GM23338 (cell line): ENCODE measurements at regions not wholly inside any gene's neighbourhood (a gene's known extent, or its start where the extent isn't known, plus 50 kb on each side); places are given as distances from the start of the nearest gene placed in this dataset.

Source experiments
- ATAC-seq: fragments of 200-7000 bp; cut with Tn5 transposase; 3 replicates; pipeline ENCODE4 v1.9.1; 2020
- DNase-seq: peaks from one replicate; pipeline ENCODE4 v3.0.0-alpha.2; 2015; ENCODE audit warnings: low spot score
- H2AFZ ChIP-seq: fragments of 200-600 bp; sonication (generic); 2 replicates; pipeline ENCODE4 v1.8.0; 2016; ENCODE audit warnings: antibody characterized with exemption, mild to moderate bottlenecking, moderate library complexity
- H3F3A ChIP-seq: fragments of 200-600 bp; sonication (generic); replicated peaks from 2 replicates; pipeline ENCODE4 v1.8.0; 2017; ENCODE audit warnings: antibody characterized with exemption, mixed run types, low read depth
- H3K27ac ChIP-seq: fragments of 200-600 bp; sonication (generic); 2 replicates; pipeline ENCODE4 v1.6.1; 2016; ENCODE audit warnings: low read depth
- H3K27me3 ChIP-seq: fragments of 200-600 bp; sonication (generic); 2 replicates; pipeline ENCODE4 v1.8.0; 2016; ENCODE audit warnings: mild to moderate bottlenecking, mixed run types, moderate library complexity; ENCODE audit not compliant: insufficient read depth
- H3K36me3 ChIP-seq: fragments of 200-600 bp; sonication (generic); 2 replicates; pipeline ENCODE4 v1.8.0; 2016; ENCODE audit warnings: mild to moderate bottlenecking; ENCODE audit not compliant: insufficient read depth
- H3K4me1 ChIP-seq: fragments of 200-600 bp; sonication (generic); 2 replicates; pipeline ENCODE4 v1.8.0; 2016; ENCODE audit warnings: mild to moderate bottlenecking, moderate library complexity; ENCODE audit not compliant: insufficient read depth
- H3K4me2 ChIP-seq: fragments of 200-600 bp; sonication (generic); 2 replicates; pipeline ENCODE4 v1.7.1; 2017; ENCODE audit warnings: mixed run types
- H3K4me3 ChIP-seq: fragments of 200-600 bp; sonication (generic); 2 replicates; pipeline ENCODE4 v1.6.1; 2016; ENCODE audit warnings: mixed run types
- H3K79me2 ChIP-seq: fragments of 200-600 bp; sonication (generic); replicated peaks from 2 replicates; pipeline ENCODE4 v1.8.0; 2017; ENCODE audit warnings: mild to moderate bottlenecking; ENCODE audit not compliant: insufficient read depth
- H3K9me2 ChIP-seq: fragments of 200-600 bp; sonication (generic); 2 replicates; pipeline ENCODE4 v1.8.0; 2017; ENCODE audit not compliant: insufficient read depth
- H4K20me1 ChIP-seq: fragments of 200-600 bp; sonication (generic); replicated peaks from 2 replicates; pipeline ENCODE4 v1.8.0; 2017; ENCODE audit warnings: mild to moderate bottlenecking; ENCODE audit not compliant: insufficient read depth
- H3K27ac Mint-ChIP-seq: 2 replicates; pipeline ENCODE4 v1.8.0; 2020; ENCODE audit warnings: inconsistent platforms, mild to moderate bottlenecking, moderate library complexity, mixed read lengths
- H3K27me3 Mint-ChIP-seq: 3 replicates; pipeline ENCODE4 v1.8.0; 2022; ENCODE audit warnings: low read depth, mild to moderate bottlenecking, moderate library complexity, mixed read lengths, inconsistent platforms; ENCODE audit not compliant: insufficient read depth, poor library complexity
- H3K36me3 Mint-ChIP-seq: 3 replicates; pipeline ENCODE4 v1.8.0; 2021; ENCODE audit warnings: low read depth, mild to moderate bottlenecking, inconsistent platforms, moderate library complexity, mixed read lengths
- H3K4me1 Mint-ChIP-seq: 3 replicates; pipeline ENCODE4 v1.8.0; 2020; ENCODE audit warnings: mild to moderate bottlenecking, inconsistent platforms, mixed read lengths
- H3K4me3 Mint-ChIP-seq: 3 replicates; pipeline ENCODE4 v1.8.0; 2021; ENCODE audit warnings: moderate library complexity, mild to moderate bottlenecking, inconsistent platforms, mixed read lengths
- H3K9me3 Mint-ChIP-seq: 3 replicates; pipeline ENCODE4 v1.8.0; 2020; ENCODE audit warnings: moderate library complexity, mild to moderate bottlenecking, inconsistent platforms, mixed read lengths
- CREB1 ChIP-seq: fragments of 250-450 bp; sonication (Bioruptor Pico); IDR thresholded peaks from 2 replicates; pipeline ENCODE4 v1.5.0; 2020; ENCODE audit warnings: low read depth, mild to moderate bottlenecking, moderate library complexity
- EZH2 ChIP-seq: fragments of 200-600 bp; sonication (generic); IDR thresholded peaks from one replicate; pipeline ENCODE4 v1.8.0; 2017; ENCODE audit warnings: antibody characterized with exemption, mild to moderate bottlenecking, low read depth; ENCODE audit not compliant: unreplicated experiment
- EZH2phosphoT487 ChIP-seq: fragments of 200-600 bp; sonication (generic); IDR thresholded peaks from one replicate; pipeline ENCODE4 v1.8.1; 2018; ENCODE audit warnings: antibody characterized with exemption; ENCODE audit not compliant: unreplicated experiment
- JUNB ChIP-seq: IDR thresholded peaks from one replicate; pipeline ENCODE4 v1.6.1; 2016; ENCODE audit warnings: antibody characterized with exemption; ENCODE audit not compliant: unreplicated experiment
- NANOG ChIP-seq: IDR thresholded peaks from 2 replicates; pipeline ENCODE4 v1.6.1; 2016; ENCODE audit warnings: antibody characterized with exemption, borderline replicate concordance
- POLR2AphosphoS5 ChIP-seq: IDR thresholded peaks from 2 replicates; pipeline ENCODE4 v1.6.1; 2016; ENCODE audit warnings: antibody characterized with exemption, low read depth
- STAT1 ChIP-seq: IDR thresholded peaks from one replicate; pipeline ENCODE4 v1.6.1; 2016; ENCODE audit warnings: antibody characterized with exemption; ENCODE audit not compliant: unreplicated experiment
- ZNF114 ChIP-seq: fragments of 250-450 bp; sonication (Bioruptor Pico); IDR thresholded peaks from 2 replicates; pipeline ENCODE4 v1.5.0; 2020; ENCODE audit warnings: mild to moderate bottlenecking, moderate library complexity
- ZNF331 ChIP-seq: fragments of 250-450 bp; sonication (Bioruptor Pico); IDR thresholded peaks from 2 replicates; pipeline ENCODE4 v1.5.0; 2020; ENCODE audit warnings: low read depth, mild to moderate bottlenecking, moderate library complexity
- TF ChIP-seq, protein P1 (sequence below): IDR thresholded peaks from one replicate; pipeline ENCODE4 v1.6.1; 2018; ENCODE audit warnings: antibody characterized with exemption; ENCODE audit not compliant: unreplicated experiment
- TF ChIP-seq, protein P2 (sequence below): fragments of 250-450 bp; sonication (Bioruptor Pico); IDR thresholded peaks from 2 replicates; pipeline ENCODE4 v1.5.0; 2020; ENCODE audit warnings: mild to moderate bottlenecking, moderate library complexity
- TF ChIP-seq, protein P3 (sequence below), 2 experiments: fragments of 200-600 bp in 1 of 2; sonication (generic) in 1 of 2; conservative IDR thresholded peaks; 2 replicates each; pipeline versions ENCODE4 v1.5.1 to v1.6.1; 2016 to 2017; ENCODE audit warnings: antibody characterized with exemption in 2 of 2, low read depth in 2 of 2, mild to moderate bottlenecking in 2 of 2, moderate library complexity in 1 of 2
- TF ChIP-seq, protein P4 (sequence below): IDR thresholded peaks from 2 replicates; pipeline ENCODE4 v1.6.1; 2016; ENCODE audit warnings: antibody characterized with exemption

DNA sequence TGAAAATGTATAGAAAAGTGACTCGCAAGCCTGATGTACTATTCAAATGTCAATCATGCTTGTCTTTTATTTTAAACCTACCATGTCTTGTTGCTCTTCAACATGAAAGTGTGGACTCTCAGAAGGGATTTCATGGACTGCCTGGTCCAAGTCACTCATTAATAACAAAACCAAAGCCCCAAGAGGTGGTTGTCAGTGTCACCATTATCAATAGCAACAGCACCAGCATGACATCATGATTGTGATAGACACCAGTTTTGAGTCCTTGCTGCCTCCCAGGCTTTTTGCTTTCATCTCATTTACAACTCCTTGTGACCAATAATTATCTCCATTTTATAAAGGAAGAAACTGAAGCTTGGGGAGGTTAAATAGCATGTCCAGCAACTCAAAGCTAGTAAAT, 112.0 kb upstream of the TMPO start:
- H3K4me3 Mint-ChIP-seq = no peak overlapping the region
- H3K9me2 ChIP-seq = peaks cover 28% of the 10 kb centered on the region
- no peaks in the 10 kb centered on the region for H3K79me2 ChIP-seq
- H3K27me3 ChIP-seq = no peaks in the 10 kb centered on the region
- H4K20me1 ChIP-seq = no peaks in the 10 kb centered on the region
- H3K4me3 ChIP-seq = no peak overlapping the region
- H3K27me3 Mint-ChIP-seq = peaks cover 3% of the 10 kb centered on the region
- H3F3A ChIP-seq = no peaks in the 10 kb centered on the region
- no peak overlapping the region for H3K27ac ChIP-seq
- DNase-seq (no peak), ATAC-seq (no peak)
- H3K36me3 ChIP-seq = no peaks in the 10 kb centered on the region
- peaks cover 9% of the 10 kb centered on the region for H3K36me3 Mint-ChIP-seq
- H3K4me1 ChIP-seq = peaks cover 33% of the 10 kb centered on the region
- no peak overlapping the region for H2AFZ ChIP-seq
- H3K27ac Mint-ChIP-seq = no peak overlapping the region
- H3K4me1 Mint-ChIP-seq = peaks cover 48% of the 10 kb centered on the region
- H3K4me2 ChIP-seq = no peak overlapping the region
- TF ChIP-seq, protein P1, sequence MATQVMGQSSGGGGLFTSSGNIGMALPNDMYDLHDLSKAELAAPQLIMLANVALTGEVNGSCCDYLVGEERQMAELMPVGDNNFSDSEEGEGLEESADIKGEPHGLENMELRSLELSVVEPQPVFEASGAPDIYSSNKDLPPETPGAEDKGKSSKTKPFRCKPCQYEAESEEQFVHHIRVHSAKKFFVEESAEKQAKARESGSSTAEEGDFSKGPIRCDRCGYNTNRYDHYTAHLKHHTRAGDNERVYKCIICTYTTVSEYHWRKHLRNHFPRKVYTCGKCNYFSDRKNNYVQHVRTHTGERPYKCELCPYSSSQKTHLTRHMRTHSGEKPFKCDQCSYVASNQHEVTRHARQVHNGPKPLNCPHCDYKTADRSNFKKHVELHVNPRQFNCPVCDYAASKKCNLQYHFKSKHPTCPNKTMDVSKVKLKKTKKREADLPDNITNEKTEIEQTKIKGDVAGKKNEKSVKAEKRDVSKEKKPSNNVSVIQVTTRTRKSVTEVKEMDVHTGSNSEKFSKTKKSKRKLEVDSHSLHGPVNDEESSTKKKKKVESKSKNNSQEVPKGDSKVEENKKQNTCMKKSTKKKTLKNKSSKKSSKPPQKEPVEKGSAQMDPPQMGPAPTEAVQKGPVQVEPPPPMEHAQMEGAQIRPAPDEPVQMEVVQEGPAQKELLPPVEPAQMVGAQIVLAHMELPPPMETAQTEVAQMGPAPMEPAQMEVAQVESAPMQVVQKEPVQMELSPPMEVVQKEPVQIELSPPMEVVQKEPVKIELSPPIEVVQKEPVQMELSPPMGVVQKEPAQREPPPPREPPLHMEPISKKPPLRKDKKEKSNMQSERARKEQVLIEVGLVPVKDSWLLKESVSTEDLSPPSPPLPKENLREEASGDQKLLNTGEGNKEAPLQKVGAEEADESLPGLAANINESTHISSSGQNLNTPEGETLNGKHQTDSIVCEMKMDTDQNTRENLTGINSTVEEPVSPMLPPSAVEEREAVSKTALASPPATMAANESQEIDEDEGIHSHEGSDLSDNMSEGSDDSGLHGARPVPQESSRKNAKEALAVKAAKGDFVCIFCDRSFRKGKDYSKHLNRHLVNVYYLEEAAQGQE = no peak
- no peak for TF ChIP-seq POLR2AphosphoS5
- TF ChIP-seq JUNB = no peak
- no peak for TF ChIP-seq EZH2
- TF ChIP-seq, protein P2, sequence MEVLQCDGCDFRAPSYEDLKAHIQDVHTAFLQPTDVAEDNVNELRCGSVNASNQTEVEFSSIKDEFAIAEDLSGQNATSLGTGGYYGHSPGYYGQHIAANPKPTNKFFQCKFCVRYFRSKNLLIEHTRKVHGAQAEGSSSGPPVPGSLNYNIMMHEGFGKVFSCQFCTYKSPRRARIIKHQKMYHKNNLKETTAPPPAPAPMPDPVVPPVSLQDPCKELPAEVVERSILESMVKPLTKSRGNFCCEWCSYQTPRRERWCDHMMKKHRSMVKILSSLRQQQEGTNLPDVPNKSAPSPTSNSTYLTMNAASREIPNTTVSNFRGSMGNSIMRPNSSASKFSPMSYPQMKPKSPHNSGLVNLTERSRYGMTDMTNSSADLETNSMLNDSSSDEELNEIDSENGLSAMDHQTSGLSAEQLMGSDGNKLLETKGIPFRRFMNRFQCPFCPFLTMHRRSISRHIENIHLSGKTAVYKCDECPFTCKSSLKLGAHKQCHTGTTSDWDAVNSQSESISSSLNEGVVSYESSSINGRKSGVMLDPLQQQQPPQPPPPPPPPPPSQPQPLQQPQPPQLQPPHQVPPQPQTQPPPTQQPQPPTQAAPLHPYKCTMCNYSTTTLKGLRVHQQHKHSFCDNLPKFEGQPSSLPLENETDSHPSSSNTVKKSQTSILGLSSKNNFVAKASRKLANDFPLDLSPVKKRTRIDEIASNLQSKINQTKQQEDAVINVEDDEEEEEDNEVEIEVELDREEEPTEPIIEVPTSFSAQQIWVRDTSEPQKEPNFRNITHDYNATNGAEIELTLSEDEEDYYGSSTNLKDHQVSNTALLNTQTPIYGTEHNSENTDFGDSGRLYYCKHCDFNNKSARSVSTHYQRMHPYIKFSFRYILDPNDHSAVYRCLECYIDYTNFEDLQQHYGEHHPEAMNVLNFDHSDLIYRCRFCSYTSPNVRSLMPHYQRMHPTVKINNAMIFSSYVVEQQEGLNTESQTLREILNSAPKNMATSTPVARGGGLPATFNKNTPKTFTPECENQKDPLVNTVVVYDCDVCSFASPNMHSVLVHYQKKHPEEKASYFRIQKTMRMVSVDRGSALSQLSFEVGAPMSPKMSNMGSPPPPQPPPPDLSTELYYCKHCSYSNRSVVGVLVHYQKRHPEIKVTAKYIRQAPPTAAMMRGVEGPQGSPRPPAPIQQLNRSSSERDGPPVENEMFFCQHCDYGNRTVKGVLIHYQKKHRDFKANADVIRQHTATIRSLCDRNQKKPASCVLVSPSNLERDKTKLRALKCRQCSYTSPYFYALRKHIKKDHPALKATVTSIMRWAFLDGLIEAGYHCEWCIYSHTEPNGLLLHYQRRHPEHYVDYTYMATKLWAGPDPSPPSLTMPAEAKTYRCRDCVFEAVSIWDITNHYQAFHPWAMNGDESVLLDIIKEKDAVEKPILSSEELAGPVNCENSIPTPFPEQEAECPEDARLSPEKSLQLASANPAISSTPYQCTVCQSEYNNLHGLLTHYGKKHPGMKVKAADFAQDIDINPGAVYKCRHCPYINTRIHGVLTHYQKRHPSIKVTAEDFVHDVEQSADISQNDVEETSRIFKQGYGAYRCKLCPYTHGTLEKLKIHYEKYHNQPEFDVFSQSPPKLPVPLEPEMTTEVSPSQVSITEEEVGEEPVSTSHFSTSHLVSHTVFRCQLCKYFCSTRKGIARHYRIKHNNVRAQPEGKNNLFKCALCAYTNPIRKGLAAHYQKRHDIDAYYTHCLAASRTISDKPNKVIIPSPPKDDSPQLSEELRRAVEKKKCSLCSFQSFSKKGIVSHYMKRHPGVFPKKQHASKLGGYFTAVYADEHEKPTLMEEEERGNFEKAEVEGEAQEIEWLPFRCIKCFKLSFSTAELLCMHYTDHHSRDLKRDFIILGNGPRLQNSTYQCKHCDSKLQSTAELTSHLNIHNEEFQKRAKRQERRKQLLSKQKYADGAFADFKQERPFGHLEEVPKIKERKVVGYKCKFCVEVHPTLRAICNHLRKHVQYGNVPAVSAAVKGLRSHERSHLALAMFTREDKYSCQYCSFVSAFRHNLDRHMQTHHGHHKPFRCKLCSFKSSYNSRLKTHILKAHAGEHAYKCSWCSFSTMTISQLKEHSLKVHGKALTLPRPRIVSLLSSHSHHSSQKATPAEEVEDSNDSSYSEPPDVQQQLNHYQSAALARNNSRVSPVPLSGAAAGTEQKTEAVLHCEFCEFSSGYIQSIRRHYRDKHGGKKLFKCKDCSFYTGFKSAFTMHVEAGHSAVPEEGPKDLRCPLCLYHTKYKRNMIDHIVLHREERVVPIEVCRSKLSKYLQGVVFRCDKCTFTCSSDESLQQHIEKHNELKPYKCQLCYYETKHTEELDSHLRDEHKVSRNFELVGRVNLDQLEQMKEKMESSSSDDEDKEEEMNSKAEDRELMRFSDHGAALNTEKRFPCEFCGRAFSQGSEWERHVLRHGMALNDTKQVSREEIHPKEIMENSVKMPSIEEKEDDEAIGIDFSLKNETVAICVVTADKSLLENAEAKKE (CRISPR knock-in tag) = no peak
- TF ChIP-seq STAT1 = no peak
- TF ChIP-seq, protein P3, sequence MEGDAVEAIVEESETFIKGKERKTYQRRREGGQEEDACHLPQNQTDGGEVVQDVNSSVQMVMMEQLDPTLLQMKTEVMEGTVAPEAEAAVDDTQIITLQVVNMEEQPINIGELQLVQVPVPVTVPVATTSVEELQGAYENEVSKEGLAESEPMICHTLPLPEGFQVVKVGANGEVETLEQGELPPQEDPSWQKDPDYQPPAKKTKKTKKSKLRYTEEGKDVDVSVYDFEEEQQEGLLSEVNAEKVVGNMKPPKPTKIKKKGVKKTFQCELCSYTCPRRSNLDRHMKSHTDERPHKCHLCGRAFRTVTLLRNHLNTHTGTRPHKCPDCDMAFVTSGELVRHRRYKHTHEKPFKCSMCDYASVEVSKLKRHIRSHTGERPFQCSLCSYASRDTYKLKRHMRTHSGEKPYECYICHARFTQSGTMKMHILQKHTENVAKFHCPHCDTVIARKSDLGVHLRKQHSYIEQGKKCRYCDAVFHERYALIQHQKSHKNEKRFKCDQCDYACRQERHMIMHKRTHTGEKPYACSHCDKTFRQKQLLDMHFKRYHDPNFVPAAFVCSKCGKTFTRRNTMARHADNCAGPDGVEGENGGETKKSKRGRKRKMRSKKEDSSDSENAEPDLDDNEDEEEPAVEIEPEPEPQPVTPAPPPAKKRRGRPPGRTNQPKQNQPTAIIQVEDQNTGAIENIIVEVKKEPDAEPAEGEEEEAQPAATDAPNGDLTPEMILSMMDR (conservative IDR thresholded peaks at IDR 0.05; ENCODE audit: low read depth in 2 of 2) = no peak
- no peak for TF ChIP-seq ZNF331 (CRISPR knock-in tag)
- no peak for TF ChIP-seq NANOG
- TF ChIP-seq CREB1 (CRISPR knock-in tag) = no peak
- no peak for TF ChIP-seq ZNF114
- TF ChIP-seq, protein P4, sequence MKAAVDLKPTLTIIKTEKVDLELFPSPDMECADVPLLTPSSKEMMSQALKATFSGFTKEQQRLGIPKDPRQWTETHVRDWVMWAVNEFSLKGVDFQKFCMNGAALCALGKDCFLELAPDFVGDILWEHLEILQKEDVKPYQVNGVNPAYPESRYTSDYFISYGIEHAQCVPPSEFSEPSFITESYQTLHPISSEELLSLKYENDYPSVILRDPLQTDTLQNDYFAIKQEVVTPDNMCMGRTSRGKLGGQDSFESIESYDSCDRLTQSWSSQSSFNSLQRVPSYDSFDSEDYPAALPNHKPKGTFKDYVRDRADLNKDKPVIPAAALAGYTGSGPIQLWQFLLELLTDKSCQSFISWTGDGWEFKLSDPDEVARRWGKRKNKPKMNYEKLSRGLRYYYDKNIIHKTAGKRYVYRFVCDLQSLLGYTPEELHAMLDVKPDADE = no peak
- no peak for TF ChIP-seq EZH2phosphoT487
- peaks cover 15% of the 10 kb centered on the region; the same call in 2 of the 3 replicates for H3K9me3 Mint-ChIP-seq
